ENCODE measurements at regions not wholly inside any gene's neighbourhood (a gene's known extent, or its start where the extent isn't known, plus 50 kb on each side); places are given as distances from the start of the nearest gene placed in this dataset.

- ATAC-seq (no peak), DNase-seq (ENCODE audit: low spot score) (no peak)
- intact Hi-C loops (cut with DNase I), result no loop called here
Observed at GRCh38 chr2:198763793-198764192, 693.9 kb downstream of the SATB2 start.

GRCh38 chr2:198762441-198762840 is 695.3 kb downstream of the SATB2 start:
- DNase-seq (ENCODE audit: low spot score), result no peak
- intact Hi-C loops (cut with DNase I), result no loop called here
- ATAC-seq, result no peak

- no peak for ATAC-seq
- no peak for DNase-seq (ENCODE audit: low spot score)
- intact Hi-C loops (cut with DNase I), result no loop called here
Observed at GRCh38 chr2:198757069-198757468, 700.7 kb downstream of the SATB2 start.

GRCh38 chr2:198756166-198756565 is 701.6 kb downstream of the SATB2 start:
- DNase-seq (ENCODE audit: low spot score), result no peak
- intact Hi-C loops (cut with DNase I), result no loop called here
- ATAC-seq, result no peak

- intact Hi-C loops (cut with DNase I), result no loop called here
- DNase-seq (ENCODE audit: low spot score) (no peak), ATAC-seq (no peak)
Observed at GRCh38 chr2:198753101-198753500, 704.6 kb downstream of the SATB2 start.

- ATAC-seq, result no peak
- intact Hi-C loops (cut with DNase I), result no loop called here
- DNase-seq (ENCODE audit: low spot score), result no peak
Observed at GRCh38 chr2:198749364-198749763, 708.4 kb downstream of the SATB2 start.

- intact Hi-C loops (cut with DNase I), result no loop called here
- ATAC-seq (no peak), DNase-seq (ENCODE audit: low spot score) (no peak)
Observed at GRCh38 chr2:198731842-198732399, 725.8 kb downstream of the SATB2 start.

GRCh38 chr2:198720266-198720665 is 737.5 kb downstream of the SATB2 start:
- intact Hi-C loops (cut with DNase I), result no loop called here
- no peak for ATAC-seq

GRCh38 chr2:198717451-198717850 is 740.3 kb downstream of the SATB2 start:
- ATAC-seq (no peak), DNase-seq (ENCODE audit: low spot score) (no peak)
- intact Hi-C loops (cut with DNase I), result no loop called here

More at GRCh38 chr2:198720266-198720665, 737.5 kb downstream of the SATB2 start:
- no peak for DNase-seq (ENCODE audit: low spot score)

GRCh38 chr2:198715302-198715835 is 742.4 kb downstream of the SATB2 start:
- ATAC-seq, result no peak
- intact Hi-C loops (cut with DNase I), result no loop called here

GRCh38 chr2:198712485-198712884 is 745.3 kb downstream of the SATB2 start:
- intact Hi-C loops (cut with DNase I), result no loop called here
- DNase-seq (ENCODE audit: low spot score) (no peak), ATAC-seq (no peak)

More at GRCh38 chr2:198715302-198715835, 742.4 kb downstream of the SATB2 start:
- no peak for DNase-seq (ENCODE audit: low spot score)

GRCh38 chr2:198711484-198711883 is 746.3 kb downstream of the SATB2 start:
- intact Hi-C loops (cut with DNase I), result no loop called here
- DNase-seq (ENCODE audit: low spot score), result no peak
- no peak for ATAC-seq

GRCh38 chr2:198710562-198710961 is 747.2 kb downstream of the SATB2 start:
- ATAC-seq, result no peak
- no peak for DNase-seq (ENCODE audit: low spot score)
- intact Hi-C loops (cut with DNase I), result no loop called here

GRCh38 chr2:198706476-198707082 is 751.2 kb downstream of the SATB2 start:
- no peak for ATAC-seq
- intact Hi-C loops (cut with DNase I), result no loop called here
- DNase-seq (ENCODE audit: low spot score), result no peak

- intact Hi-C loops (cut with DNase I), result no loop called here
- DNase-seq (ENCODE audit: low spot score) (no peak), ATAC-seq (no peak)
Observed at GRCh38 chr2:198703281-198703680, 754.5 kb downstream of the SATB2 start.

- ATAC-seq (no peak), DNase-seq (ENCODE audit: low spot score) (no peak)
- intact Hi-C loops (cut with DNase I), result no loop called here
Observed at GRCh38 chr2:198702796-198703195, 754.9 kb downstream of the SATB2 start.

GRCh38 chr2:198701481-198701880 is 756.3 kb downstream of the SATB2 start:
- ATAC-seq, result no peak
- intact Hi-C loops (cut with DNase I), result no loop called here

GRCh38 chr2:198700319-198700718 is 757.4 kb downstream of the SATB2 start:
- DNase-seq (ENCODE audit: low spot score) (no peak), ATAC-seq (no peak)
- intact Hi-C loops (cut with DNase I), result no loop called here

More at GRCh38 chr2:198701481-198701880, 756.3 kb downstream of the SATB2 start:
- DNase-seq (ENCODE audit: low spot score), result no peak

- DNase-seq (ENCODE audit: low spot score), result no peak
- intact Hi-C loops (cut with DNase I), result loop anchor here (2.0 kb wide), 1 partner anchor 15 kb away; no protein-coding TSS in a partner anchor
- no peak for ATAC-seq
Observed at GRCh38 chr2:198698230-198698629, 759.5 kb downstream of the SATB2 start.

- intact Hi-C loops (cut with DNase I), result loop anchor here (2.0 kb wide), 1 partner anchor 15 kb away; no protein-coding TSS in a partner anchor
- DNase-seq (ENCODE audit: low spot score) (no peak), ATAC-seq (no peak)
Observed at GRCh38 chr2:198697794-198698193, 759.9 kb downstream of the SATB2 start.

GRCh38 chr2:198697218-198697617 is 760.5 kb downstream of the SATB2 start:
- ATAC-seq, result no peak
- intact Hi-C loops (cut with DNase I), result no loop called here
- no peak for DNase-seq (ENCODE audit: low spot score)
